CD4-positive, alpha-beta T cell treated with Interleukin-4 for 1 hour (primary cell): ENCODE measurements at regions not wholly inside any gene's neighbourhood (a gene's known extent, or its start where the extent isn't known, plus 50 kb on each side); places are given as distances from the start of the nearest gene placed in this dataset.

Source experiments
- DNase-seq, 2 donors: peaks; one replicate each; pipeline ENCODE4 v3.0.0-alpha.2; 2020 to 2022

DNA sequence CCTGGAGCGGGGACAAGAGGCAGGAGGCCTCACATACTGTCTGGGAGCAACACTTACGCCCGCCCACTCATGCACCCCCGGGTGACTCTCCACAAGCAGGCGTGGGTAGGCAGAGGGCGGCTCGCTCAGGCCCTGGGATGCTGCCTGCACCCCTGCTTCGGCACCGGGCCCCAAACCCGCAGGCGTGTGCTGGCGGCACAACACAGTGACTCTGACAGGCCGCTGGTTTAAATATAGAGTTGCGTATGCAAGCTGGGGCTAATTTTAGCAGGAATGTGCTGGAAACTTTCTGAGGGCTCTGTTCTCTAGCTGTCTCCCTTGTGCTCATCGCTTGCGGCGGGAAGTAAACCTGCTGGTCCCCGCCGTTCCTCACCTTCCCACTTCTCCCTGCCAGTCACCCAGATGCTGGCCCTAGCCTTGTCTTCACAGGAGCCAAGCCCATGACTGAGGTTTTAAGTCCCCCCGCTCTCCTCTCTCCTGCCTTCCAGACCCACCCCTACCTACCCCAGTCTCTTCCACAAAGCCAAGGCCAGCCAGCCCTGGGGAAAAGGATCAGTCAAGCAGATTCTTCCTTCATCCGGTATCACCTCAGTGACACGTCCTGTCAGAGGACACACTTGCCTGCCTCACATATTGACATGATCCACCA lies 94.5 kb upstream of the FOXP4 start:
- no peak for DNase-seq

DNA sequence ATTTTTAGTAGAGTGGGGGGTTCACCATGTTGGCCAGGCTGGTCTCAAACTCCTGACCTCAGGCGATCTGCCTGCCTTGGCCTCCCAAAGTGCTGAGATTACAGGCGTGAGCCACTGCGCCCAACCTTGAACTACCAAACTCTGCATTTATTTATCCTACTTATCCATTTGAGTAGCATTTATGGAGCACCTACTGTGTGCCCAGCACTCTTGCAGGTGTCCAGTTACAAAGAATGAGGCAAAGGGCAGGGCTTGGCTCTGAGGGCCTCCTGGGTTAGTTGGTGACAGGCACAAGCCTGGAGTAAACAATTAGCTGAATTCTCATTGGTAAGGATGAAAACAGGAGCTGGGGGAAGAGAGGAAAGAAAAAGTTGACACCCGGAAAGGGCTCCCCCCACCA lies 93.4 kb upstream of the FOXP4 start:
- DNase-seq: no peak

DNA sequence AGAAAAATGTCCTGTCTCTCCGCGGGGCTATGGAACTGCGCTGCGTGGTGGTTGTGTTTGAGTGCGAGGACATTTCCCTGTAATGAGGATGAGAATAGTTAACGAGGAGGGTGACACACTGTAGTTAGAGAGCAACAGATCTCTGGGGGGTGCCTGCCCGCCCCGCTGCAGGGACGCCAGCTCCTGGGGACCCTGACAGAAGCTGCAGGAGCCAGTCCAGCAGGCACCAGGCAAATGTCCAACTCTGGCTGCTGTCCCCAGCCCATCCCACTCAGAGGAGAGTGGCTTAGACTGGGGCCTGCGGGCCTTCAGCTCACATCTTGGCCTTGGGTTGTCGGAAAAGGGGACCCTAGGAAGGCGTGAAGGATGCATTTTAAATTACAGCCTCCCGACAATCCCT lies 92.9 kb upstream of the FOXP4 start:
- no peak for DNase-seq

DNA sequence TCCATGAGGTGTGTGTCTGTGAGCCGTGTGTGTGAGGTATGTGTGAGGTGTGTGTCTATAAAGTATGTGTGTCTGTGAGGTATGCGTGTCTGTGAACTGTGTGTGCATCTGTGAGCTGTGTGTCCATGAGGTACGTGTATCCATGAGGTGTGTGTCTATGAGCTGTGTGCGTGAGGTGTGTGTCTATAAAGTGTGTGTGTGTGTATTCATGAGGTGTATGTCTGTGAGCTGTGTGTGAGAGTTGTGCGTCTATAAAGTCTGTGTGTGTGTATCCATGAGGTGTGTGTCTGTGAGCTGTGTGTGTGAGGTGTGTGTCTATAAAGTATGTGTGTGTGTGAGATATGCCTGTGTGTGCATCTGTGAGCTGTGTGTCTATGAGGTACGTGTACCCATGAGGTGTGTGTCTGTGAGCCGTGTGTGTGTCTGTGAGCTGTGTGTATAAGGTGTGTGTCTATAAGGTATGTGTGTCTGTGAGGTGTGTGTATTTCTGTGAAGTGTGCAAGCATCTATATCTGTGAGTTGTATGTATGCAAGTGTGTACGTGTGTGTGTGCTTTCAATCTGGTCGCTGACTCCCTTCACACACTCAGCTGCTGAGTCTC lies 91.9 kb upstream of the FOXP4 start:
- DNase-seq: no peak

DNA sequence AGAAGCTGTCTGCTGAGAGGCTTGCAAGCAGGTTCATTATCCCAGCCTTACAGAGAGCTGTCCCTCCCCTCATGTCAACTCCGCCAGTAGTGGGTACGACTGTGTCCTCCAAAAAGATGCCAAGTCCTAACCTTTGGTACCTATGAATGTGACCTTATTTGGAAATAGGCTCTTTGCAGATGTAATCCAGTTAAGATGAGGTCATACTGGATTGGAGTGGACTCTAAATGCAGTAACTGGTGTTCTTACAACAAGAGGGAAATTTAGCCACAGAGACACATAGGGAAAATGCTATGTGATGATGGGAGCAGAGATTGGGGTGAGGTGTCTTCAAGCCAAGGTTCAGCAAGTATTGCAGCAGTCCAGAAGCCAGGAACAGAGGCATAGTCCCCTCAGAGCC lies 90.8 kb upstream of the FOXP4 start:
- no peak for DNase-seq

DNA sequence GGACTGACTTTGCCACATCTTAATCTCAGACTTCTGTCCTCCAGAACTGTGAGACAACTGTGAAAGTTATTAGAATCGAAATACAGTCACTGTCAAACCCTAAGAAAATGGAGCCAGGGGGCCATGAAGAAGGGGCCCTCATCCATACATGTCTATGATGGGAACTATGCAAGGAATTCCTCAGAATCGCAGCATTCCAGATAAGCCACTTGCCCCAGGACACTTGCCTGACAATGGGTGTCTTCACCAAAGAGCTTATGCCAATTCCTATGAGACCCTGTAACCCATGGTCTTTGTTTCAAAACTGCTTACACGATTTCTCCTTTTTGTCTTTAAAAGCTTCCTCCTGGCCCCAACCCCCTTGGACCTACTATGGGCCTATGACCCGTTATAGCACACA lies 90.4 kb upstream of the FOXP4 start:
- DNase-seq: no peak

DNA sequence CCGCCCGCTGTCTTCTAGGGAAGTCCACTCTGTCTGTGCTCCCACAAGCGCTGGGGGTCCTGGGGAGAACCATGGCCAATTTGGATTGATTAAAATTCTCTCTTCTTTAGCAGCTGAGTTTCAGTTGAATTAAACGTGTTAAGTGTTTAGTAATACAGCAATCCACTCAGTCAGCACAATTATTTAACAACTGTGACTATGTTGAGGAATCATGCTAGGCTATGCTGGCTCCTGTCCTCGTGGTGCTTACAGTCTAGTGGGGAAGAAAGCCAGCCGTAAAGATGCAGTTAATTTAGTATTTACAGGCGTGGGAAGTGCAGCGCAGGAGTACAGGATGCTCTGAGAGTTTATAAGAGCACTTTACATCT lies 88.9 kb upstream of the FOXP4 start:
- DNase-seq: no peak

DNA sequence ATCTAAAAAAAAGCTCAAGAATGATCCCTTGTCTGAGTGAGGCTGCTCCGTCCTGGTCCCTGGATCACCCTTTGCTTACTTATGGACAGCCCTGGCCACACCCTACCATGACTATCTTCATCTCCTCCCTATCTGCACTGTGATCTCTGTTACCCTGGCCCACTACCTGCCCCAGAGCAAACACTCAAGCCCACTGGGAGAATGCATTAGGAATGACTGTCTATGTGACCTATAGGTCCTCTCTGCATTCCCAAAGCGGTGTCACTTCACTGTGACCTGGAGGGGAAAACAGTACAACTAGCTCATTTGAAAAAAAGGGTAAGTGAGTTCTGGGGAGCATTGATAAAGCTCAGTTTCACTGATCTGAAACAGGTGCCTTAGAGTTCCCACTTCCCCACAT lies 86.4 kb upstream of the FOXP4 start:
- DNase-seq: no peak

DNA sequence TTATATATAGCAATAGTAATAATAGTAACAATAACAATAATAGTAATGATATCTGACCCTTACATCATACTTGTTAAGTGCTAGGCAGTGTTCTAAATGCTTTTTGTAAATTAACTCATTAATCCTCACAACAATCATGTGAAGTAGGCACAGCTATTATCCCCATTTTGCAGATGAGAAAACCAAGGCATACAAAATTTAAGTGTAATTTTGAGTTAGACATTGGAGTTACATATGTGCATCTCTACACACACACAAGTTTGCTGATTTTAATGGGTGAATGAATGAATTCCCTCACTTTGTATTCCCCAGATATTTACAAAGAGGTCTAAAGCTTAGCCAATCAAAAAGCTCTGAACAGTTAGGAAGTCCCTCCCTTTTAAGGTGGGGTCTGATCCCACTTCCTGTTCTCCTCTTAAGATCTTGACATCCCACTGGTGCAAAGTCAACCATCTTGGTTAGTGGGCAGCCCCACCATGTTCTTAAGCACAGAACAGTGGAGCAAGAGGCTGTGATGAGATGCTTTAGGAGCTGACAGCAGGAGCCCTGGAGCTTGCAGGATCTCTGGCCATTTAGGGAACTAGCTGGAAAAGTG lies 85.3 kb upstream of the FOXP4 start:
- DNase-seq: no peak

DNA sequence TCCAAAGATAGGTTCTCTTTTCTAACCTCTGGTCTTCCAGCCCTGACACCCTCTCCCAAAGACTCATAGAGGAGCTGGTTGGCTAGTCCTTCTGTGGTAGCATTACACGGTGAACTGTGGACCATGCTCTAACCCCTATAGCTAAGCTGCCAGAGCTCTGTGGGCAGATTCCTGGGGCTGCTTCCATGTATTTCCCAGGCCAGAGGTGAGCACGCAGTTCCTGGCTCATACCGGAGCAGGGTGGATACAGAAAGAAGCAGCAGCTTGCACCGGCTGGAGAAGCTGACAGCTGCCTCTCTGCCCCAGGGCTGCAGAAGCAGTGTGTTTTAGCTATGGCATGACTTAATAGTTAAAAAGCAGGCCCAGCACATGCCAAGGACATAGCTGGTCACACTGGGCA lies 84.1 kb upstream of the FOXP4 start:
- no peak for DNase-seq

DNA sequence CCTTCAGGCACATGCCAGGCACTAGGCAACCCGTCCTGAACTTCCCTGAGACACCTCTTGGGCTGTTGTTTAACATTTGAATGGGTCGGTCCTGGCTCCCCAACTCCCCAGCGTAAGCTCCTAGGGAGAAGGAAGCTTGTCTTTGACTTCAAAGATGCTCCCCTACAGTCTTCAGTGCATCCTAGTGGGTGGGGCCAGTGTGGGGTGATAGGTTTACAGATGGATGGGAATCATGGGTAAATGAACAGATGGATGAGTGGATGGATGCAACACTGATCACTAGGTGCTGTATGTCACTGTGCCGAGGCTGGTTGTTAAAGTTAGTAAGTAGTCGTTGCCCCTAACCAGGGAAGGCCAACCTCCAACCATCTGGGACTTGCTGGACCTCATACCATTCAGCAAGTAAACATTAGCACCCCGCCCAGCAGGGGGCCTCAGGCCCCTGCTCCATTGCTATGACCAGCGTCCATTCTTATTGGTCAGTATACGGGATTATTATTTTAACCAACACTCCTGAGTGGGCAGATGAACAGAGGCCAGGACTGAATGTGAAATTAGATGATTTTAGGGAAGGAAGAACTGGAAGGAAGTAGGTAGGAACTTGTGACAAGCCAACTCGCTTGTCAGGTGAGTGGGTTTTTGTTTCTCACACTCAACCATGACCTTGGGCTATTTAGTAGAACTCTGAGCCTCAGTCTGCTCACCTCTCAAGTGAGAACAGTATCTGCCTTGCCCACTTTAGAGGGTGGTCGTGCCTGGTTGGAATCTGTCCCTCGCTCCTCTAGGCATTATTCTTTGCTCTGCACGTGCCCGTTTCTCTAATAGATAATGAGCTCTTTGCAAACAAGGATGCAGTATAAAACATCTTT lies 82.9 kb upstream of the FOXP4 start:
- DNase-seq: peak in 1 of 2 donors; percentile 26

DNA sequence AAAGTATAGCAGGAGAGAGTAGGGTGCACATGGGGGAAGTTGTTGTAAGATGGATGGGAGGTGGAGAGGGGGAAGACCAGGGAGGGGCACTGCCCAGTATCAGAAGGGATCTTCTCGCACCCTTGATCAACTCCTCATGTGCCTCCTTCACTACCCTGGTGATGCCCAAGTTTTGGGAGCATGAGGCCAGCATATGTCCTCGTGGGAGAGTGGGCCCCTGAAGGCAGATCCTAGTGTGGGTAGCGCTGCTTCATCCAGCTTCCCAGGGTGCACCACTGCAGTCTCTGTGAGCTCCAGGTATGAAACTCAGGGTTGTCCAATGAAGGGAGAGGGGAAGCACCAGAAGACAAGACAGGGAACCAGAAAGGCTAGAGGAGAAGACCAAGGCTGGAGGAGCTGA lies 82.2 kb upstream of the FOXP4 start:
- no peak for DNase-seq

DNA sequence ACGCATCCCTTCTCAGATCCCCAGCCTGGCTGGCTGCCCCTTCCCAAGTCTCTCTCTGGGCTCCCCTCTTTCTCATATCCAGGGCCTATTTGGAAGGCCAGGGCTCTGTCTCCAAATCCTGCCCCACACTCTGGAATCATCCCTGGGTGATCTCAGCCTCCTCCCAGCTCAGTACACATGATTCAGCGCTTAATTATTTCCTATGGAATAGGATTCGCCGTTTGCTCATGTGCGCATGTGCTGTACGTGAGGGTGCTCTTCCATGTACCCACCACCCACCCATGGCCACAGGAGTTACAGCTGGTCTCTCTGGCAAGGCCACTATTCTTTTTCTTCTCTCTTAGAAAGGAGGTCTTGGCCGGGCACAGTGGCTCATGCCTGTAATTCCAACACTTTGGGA lies 81.7 kb upstream of the FOXP4 start:
- no peak for DNase-seq

DNA sequence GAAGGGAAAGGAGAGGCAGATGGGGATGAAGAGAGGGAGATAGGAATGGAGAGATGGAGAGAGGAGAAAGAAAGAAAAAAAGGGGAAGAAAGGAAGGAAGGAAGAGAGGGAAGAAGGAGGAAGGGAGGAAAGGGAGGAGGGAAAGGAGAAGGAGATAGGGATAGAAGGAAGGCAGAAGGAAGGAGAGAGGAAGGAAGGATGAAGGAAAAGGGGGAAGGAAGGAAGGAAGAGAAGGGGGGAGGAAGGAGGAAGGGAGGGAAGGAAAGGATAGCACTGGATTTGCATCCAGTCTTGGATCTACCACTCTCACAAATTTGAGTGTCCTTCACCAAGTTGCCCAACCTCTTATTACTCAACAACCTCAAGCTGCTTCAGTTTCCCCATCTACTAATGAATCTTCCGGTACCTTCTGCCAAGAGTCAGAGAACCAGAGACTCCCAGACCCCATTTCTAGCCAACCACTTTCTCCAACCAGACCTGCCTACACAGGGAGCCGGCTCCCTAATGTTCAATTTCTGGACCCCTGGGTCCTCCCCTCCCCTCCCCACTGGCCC lies 79.7 kb upstream of the FOXP4 start:
- DNase-seq: no peak

DNA sequence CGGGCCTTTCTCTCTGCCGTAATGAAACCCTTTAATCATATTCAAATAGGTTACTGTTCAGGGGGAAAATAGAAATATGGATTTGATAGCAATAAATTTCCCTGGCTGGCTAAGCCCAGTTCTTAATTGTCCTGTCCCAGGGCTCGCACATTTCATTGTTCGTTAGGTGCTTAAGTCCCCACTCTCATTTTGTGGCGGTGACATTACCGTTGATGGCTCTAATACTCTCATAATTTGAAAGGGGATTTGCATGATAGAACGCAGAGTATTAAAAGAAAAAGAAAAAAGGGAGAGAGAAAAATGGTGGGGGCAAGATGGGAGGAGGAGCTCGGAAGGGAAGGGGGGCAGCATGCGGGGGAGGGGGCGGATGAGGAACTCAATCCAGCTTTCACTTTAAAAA lies 79.1 kb upstream of the FOXP4 start:
- no peak for DNase-seq

DNA sequence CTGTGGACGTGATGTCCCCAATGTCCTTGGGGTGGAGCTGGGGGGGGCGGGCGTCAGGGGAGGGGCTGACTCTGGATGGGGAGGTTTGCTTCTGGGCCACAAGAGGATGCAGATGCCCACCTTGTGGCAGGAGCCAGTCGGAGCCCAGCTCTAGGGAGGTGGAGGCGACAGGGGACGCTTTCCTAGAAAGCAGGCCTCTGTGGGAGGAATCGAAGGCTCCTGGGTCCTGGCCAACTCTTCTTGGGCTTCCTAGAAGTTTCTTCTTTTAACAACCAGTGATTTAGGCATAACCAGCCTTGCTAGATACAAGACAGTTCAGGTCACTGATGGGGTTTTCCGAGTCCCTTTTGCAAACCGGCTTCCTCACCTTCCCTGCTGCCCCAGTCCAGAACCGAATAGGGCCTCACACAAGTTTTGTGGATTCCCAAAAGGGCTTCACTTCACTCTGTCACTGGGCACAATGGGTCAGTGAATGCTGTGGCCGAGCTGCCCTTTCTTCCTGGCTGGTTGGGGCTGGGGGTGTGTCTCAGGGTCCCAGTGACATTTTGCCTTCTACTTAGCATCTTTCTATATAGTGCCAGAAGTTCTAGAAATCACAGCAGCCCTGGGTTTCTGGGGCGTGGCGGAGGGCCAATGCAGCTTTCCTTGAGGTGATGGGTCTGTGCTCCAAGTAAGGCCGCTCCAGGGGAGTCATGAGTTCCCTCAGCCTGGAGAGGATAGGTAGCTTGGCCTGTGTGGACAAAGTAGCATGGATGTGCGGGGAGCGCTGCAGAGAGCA lies 78.4 kb upstream of the FOXP4 start:
- DNase-seq: no peak

DNA sequence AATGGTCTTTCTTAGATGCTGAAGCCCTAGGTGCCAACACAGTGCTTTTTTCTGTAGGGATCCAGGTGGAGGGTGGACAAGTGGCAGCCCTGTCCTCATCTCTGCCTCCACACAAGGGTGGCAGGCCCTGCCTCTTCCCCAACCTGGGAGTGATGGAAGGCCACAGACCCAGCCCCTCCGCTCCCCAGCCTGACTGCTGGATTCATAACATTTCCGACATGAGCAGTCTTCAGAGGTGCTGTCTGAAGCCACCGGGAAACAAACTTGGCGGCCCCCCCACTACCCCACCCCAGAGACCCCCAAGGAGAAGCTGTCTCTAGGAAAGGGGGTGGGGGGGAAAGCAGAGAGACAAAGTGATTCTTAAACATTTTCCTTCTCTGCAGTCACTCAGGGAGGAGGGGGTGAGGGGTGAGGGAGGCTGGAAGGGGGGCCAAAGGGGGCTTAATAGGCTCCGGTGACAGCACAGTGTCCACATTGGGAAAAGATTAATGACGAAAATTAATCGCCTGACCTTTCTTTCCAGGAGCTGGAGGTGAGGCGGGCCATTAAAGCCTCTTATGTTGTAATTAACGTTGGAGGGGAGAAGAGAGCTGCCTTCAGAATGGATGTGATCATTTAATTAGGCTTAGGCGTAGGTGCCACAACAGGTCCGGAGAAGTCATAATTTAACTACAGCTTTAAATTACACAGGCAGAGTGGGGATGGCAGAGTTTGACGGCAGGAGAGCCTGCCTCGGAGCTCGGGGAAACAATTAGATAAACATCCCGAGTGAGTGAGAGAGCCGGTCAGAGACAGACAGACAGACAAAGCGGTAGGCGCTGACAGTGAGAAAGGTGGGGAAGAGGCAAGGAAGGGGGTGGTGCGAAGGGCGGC lies 76.8 kb upstream of the FOXP4 start:
- no peak for DNase-seq

DNA sequence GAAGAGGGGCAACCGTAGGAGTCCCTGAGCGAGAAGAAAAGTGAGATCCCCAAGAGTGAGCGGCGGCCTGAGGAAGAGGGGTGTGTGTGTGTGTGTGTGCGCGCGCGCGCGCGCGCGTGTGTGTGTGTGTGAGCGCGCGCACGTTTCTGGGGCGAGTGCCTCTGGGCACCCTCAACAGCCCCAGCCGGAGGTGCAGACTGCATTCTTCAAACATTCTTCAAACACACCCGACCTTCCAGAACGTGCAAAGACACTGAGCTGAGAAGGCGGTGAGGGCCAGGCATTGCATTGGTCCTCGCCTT lies 76.2 kb upstream of the FOXP4 start:
- DNase-seq: peak in 1 of 2 donors; percentile 8

DNA sequence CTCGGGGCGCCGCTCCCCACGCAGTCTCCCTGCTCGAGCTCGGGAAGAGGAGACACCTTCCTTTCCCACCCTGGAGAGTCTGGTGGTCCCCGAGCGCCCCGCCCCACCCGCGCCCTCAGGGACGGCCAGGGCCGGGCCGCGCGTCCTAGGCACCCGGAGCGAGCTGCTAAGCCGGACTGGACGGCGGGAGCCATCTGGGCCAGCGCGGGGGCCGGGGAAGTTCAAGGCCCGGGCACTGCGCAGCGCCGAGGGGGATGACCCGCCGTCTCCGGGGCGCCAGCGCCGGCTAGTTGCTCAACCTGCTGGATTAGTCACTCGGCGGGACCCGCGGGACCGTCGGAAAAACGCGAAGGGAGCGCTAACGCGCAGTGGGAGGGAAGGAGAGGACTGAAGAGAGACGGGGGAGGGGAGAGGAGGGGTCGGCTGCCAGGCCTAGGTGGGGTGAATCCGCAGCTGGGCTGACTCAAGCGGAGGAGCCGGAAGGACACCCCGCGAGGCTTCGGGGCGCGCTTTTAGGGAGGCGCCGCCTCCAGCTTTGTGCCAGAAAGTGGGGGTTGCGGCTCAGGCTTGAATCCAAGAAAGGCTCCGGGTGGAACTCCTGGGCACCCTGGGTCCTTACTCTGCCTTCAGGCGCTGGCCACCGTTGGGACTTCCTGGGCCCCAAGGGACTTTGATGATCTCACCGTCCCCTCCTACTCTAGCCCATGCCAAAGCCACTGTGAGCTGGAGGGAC lies 75.7 kb upstream of the FOXP4 start:
- no peak for DNase-seq

DNA sequence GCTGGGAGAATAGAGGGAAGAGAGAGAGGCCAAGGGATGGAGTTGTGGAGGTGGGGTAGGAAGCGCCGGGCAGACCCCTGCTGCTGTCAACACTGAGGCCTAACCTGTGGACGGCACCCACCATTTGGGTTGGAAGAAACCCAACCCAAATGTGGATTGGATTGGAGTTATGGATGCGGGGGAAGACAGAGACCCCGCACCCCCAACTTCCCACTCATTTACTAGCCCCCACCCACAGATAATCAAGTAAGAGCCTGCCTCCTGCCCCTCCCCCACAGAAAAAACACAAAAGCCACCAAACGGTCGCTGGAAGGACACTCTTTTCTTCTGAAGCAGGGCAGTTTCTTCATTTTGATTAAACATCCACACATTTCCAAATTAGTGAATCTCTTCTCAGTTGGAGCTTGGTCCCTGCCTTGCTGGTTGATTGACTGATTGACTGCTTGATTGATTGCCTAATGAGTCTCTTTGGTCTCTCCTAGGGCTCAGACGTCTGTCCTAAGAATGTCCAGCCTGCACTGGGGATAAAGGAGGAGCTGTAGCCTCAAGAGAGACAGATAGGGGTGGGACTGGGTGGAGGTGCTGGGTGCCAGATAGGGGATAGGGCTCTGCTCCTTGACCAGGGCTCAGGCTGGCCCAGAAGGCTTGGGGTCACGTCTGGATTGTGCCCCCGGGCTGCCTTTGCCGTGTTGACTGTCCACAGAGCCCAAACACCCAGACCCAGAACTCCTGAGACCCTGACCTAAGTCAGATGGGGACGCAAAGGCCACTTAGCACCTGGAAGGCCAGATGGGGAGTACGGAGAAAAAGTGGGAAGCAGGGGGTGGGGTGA lies 74.9 kb upstream of the FOXP4 start:
- no peak for DNase-seq
